Type B pancreatic cell (in vitro differentiated cells): ENCODE measurements at regions not wholly inside any gene's neighbourhood (a gene's known extent, or its start where the extent isn't known, plus 50 kb on each side); places are given as distances from the start of the nearest gene placed in this dataset.

Experiments
- DNase-seq: peaks from one replicate; pipeline ENCODE4 v3.0.0; 2021; ENCODE audit warnings: mixed read lengths; ENCODE audit not compliant: unreplicated experiment; ENCODE audit errors: extremely low spot score
- H3K27ac Mint-ChIP-seq: 2 replicates; pipeline ENCODE4 v1.8.0; 2021; ENCODE audit warnings: mild to moderate bottlenecking, mixed read lengths
- H3K27me3 Mint-ChIP-seq: 2 replicates; pipeline ENCODE4 v1.8.0; 2021; ENCODE audit warnings: mixed read lengths
- H3K36me3 Mint-ChIP-seq: 2 replicates; pipeline ENCODE4 v1.8.0; 2021; ENCODE audit warnings: mixed read lengths
- H3K4me1 Mint-ChIP-seq: one replicate; pipeline ENCODE4 v1.8.0; 2021; ENCODE audit warnings: mixed read lengths; ENCODE audit not compliant: unreplicated experiment
- H3K4me3 Mint-ChIP-seq: 2 replicates; pipeline ENCODE4 v1.8.0; 2021; ENCODE audit warnings: mild to moderate bottlenecking, mixed read lengths
- H3K9me3 Mint-ChIP-seq: 2 replicates; pipeline ENCODE4 v1.8.0; 2021; ENCODE audit warnings: mixed read lengths
- CTCF ChIP-seq: fragments of 200-600 bp; sonication (generic); conservative IDR thresholded peaks from 2 replicates; pipeline ENCODE4 v1.5.0; 2021; ENCODE audit warnings: antibody characterized with exemption, mild to moderate bottlenecking

- Mint-ChIP-seq H3K36me3 (no peaks in the 10 kb centered on the region), H3K9me3 (no peaks in the 10 kb centered on the region), H3K4me3 (no peak overlapping the region), H3K27me3 (no peaks in the 10 kb centered on the region), H3K27ac (no peak overlapping the region), H3K4me1 (no peaks in the 10 kb centered on the region)
- TF ChIP-seq CTCF = no peak
- DNase-seq = no peak
These were observed 391.6 kb upstream of the FKBP1C start for GRCh38 chr6:62819640-62820039.

DNA sequence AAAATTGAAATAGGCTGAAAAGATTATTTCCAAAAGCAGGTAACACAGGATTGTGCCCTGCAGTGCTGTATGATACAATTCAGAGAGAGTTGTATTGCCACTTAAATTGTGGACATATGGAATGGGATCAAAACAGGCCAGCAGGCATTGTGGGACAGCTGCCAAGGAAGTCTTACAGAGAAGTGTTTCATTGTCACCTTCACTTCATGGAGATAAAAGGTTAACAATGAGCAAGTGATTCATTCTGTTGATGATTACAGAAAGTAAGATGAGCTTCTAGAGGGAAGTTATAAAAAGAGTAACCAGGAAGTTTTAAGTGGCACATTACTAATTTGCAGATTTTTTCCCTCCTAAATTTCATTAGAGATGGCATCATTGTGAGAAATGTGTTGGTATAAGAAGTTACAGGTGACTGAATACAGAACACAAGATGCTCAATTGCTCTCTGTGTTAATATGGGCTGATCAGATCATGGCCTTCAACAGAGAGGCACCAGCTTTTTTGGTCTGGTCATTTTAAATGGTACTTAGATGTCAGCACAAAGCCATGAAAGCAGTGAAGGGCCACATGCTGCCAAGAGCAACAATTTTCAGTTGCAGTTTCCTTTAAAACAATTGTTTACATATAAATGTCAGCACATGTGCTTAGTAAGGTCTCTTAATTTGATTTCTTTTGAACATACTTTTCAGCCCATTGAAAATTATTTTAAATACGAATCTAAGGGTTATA is 402.5 kb upstream of the FKBP1C start:
- no peaks in the 10 kb centered on the region for H3K36me3 Mint-ChIP-seq
- H3K4me3 Mint-ChIP-seq = no peak overlapping the region
- TF ChIP-seq CTCF = no peak
- H3K27ac Mint-ChIP-seq = no peak overlapping the region
- peaks cover 5% of the 10 kb centered on the region for H3K4me1 Mint-ChIP-seq
- H3K9me3 Mint-ChIP-seq = no peaks in the 10 kb centered on the region
- no peaks in the 10 kb centered on the region for H3K27me3 Mint-ChIP-seq
- DNase-seq = no peak

GRCh38 chr6:62805431-62805830 is 405.8 kb upstream of the FKBP1C start:
- H3K27me3 Mint-ChIP-seq = no peaks in the 10 kb centered on the region
- no peak overlapping the region for H3K4me3 Mint-ChIP-seq
- no peaks in the 10 kb centered on the region for H3K9me3 Mint-ChIP-seq
- peaks cover 5% of the 10 kb centered on the region for H3K4me1 Mint-ChIP-seq
- no peak overlapping the region for H3K27ac Mint-ChIP-seq
- no peak for DNase-seq
- no peaks in the 10 kb centered on the region for H3K36me3 Mint-ChIP-seq
- TF ChIP-seq CTCF = no peak

- H3K4me3 Mint-ChIP-seq = no peak overlapping the region
These were observed 408.2 kb upstream of the FKBP1C start for GRCh38 chr6:62803094-62803493.

GRCh38 chr6:62797190-62797589 is 414.1 kb upstream of the FKBP1C start:
- no peak for TF ChIP-seq CTCF
- no peaks in the 10 kb centered on the region for H3K4me1 Mint-ChIP-seq
- H3K27ac Mint-ChIP-seq = no peak overlapping the region
- no peaks in the 10 kb centered on the region for H3K36me3 Mint-ChIP-seq
- peaks cover 6% of the 10 kb centered on the region for H3K9me3 Mint-ChIP-seq
- DNase-seq = no peak
- no peak overlapping the region for H3K4me3 Mint-ChIP-seq
- H3K27me3 Mint-ChIP-seq = peaks cover 3% of the 10 kb centered on the region

More at GRCh38 chr6:62803094-62803493, 408.2 kb upstream of the FKBP1C start:
- no peak for TF ChIP-seq CTCF
- Mint-ChIP-seq H3K27ac (no peak overlapping the region), H3K27me3 (peaks cover 3% of the 10 kb centered on the region), H3K36me3 (no peaks in the 10 kb centered on the region), H3K4me1 (no peaks in the 10 kb centered on the region), H3K9me3 (no peaks in the 10 kb centered on the region)
- DNase-seq = no peak
